HEK293T (cell line): ENCODE measurements at regions not wholly inside any gene's neighbourhood (a gene's known extent, or its start where the extent isn't known, plus 50 kb on each side); places are given as distances from the start of the nearest gene placed in this dataset.

Experiments
- CTCF ChIA-PET: fragments of 350-600 bp; formaldehyde crosslinking; extraction: SDS; loops from one replicate; lab custom pipeline; 2021; ENCODE audit warnings: antibody characterized with exemption, inconsistent platforms; lab: Yijun Ruan, JAX
- POLR2A ChIA-PET: fragments of 350-600 bp; formaldehyde crosslinking; extraction: SDS; loops from one replicate; lab custom pipeline; 2020; ENCODE audit warnings: antibody characterized with exemption, inconsistent platforms; lab: Yijun Ruan, JAX
- DNase-seq: peaks from one replicate; pipeline ENCODE4 v3.0.0; 2012; ENCODE audit warnings: mixed read lengths; ENCODE audit errors: extremely low spot score
- ARNT ChIP-seq: fragments of 450-650 bp; IDR thresholded peaks from 2 replicates; pipeline ENCODE4 v1.6.1; 2017; ENCODE audit warnings: mild to moderate bottlenecking
- BHLHE40 ChIP-seq: fragments of 450-650 bp; IDR thresholded peaks from 2 replicates; pipeline ENCODE4 v1.6.1; 2016; ENCODE audit warnings: mild to moderate bottlenecking, moderate library complexity, borderline replicate concordance
- CTBP1 ChIP-seq: fragments of 450-650 bp; IDR thresholded peaks from 2 replicates; pipeline ENCODE4 v1.6.1; 2016; ENCODE audit warnings: borderline replicate concordance
- ELF4 ChIP-seq: fragments of 450-650 bp; IDR thresholded peaks from 2 replicates; pipeline ENCODE4 v1.6.1; 2017; ENCODE audit warnings: antibody characterized with exemption
- FOXA1 ChIP-seq: fragments of 450-650 bp; IDR thresholded peaks from 2 replicates; pipeline ENCODE4 v1.6.1; 2016; ENCODE audit warnings: mild to moderate bottlenecking
- FOXK2 ChIP-seq: fragments of 450-650 bp; IDR thresholded peaks from 2 replicates; pipeline ENCODE4 v1.6.1; 2016; ENCODE audit warnings: mild to moderate bottlenecking
- FOXM1 ChIP-seq: fragments of 450-650 bp; IDR thresholded peaks from 2 replicates; pipeline ENCODE4 v1.6.1; 2017; ENCODE audit warnings: mild to moderate bottlenecking, borderline replicate concordance
- HDGF ChIP-seq: fragments of 450-650 bp; IDR thresholded peaks from 2 replicates; pipeline ENCODE4 v1.6.1; 2017; ENCODE audit warnings: antibody characterized with exemption, borderline replicate concordance
- L3MBTL2 ChIP-seq: fragments of 450-650 bp; conservative IDR thresholded peaks from 2 replicates; pipeline ENCODE4 v1.6.1; 2016; ENCODE audit warnings: mild to moderate bottlenecking
- LEF1 ChIP-seq: fragments of 450-650 bp; IDR thresholded peaks from 2 replicates; pipeline ENCODE4 v1.6.1; 2017; ENCODE audit warnings: mild to moderate bottlenecking, borderline replicate concordance
- NFRKB ChIP-seq: fragments of 450-650 bp; IDR thresholded peaks from 2 replicates; pipeline ENCODE4 v1.6.1; 2016; ENCODE audit warnings: mild to moderate bottlenecking, moderate library complexity
- SP1 ChIP-seq: fragments of 450-650 bp; IDR thresholded peaks from 2 replicates; pipeline ENCODE4 v1.6.1; 2017
- SUZ12 ChIP-seq: fragments of 450-650 bp; IDR thresholded peaks from 2 replicates; pipeline ENCODE4 v1.6.1; 2016; ENCODE audit warnings: mild to moderate bottlenecking
- TARDBP ChIP-seq: fragments of 450-650 bp; IDR thresholded peaks from 2 replicates; pipeline ENCODE4 v1.6.1; 2016
- ZNF384 ChIP-seq: fragments of 450-650 bp; IDR thresholded peaks from 2 replicates; pipeline ENCODE4 v1.6.1; 2016
- TF ChIP-seq, protein P1 (sequence below): fragments of 450-650 bp; IDR thresholded peaks from 2 replicates; pipeline ENCODE4 v1.6.1; 2016

DNA sequence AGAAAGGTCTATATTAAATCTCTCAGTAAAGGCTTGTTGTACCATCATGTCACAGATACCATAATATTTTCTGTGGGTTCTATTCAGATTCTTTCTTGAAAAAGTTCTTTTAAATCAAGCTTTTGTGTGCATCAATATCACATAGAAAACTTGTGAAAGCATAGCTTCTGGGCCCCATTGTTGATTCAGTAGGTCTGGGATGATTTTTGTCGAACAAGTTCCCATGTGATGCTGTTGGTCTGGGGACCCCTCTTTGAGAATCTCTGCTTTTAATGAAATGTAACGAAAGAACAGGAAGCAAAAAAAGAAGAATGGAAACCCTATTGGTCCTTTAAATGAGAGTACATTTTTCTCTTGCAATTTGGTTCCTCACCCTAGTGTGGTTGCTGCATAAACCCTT lies 597.7 kb upstream of the CITED2 start:
- DNase-seq: no peak
- POLR2A ChIA-PET: no interaction called here

DNA sequence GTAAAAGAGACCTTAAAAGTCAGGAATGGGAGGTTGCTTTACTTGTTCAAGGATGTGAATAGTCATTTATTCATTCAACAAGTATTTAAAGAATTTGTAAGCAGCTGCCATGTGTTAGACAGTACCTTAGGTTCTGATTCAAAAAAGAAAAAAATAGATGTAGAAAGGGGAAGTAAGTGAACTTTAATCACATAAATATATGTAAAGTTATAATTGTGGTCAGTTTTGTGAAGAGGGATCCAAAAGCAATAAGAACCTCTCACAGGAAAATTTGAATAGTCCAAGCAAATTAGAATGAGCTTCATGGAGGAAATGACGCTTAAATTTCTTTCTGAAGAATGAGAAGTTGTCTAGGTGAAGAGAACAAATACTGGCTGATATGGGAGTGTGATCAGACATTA lies 596.1 kb upstream of the CITED2 start:
- POLR2A ChIA-PET: no interaction called here
- no peak for TF ChIP-seq L3MBTL2
- no peak for TF ChIP-seq FOXM1
- no peak for TF ChIP-seq CTBP1
- TF ChIP-seq FOXA1: no peak
- TF ChIP-seq SP1: no peak
- TF ChIP-seq SUZ12: no peak
- TF ChIP-seq HDGF: no peak
- TF ChIP-seq NFRKB: no peak
- no peak for TF ChIP-seq LEF1
- no peak for TF ChIP-seq ELF4
- TF ChIP-seq BHLHE40: no peak
- TF ChIP-seq TARDBP: no peak
- TF ChIP-seq ZNF384: no peak
- DNase-seq: no peak
- CTCF ChIA-PET: no interaction called here

More for the DNA sequence above, 597.7 kb upstream of the CITED2 start:
- no peak for TF ChIP-seq CTBP1
- no peak for TF ChIP-seq ZNF384
- TF ChIP-seq HDGF: no peak
- no peak for TF ChIP-seq FOXK2
- no peak for TF ChIP-seq SP1
- no peak for TF ChIP-seq FOXM1
- TF ChIP-seq SUZ12: no peak
- no peak for TF ChIP-seq FOXA1
- TF ChIP-seq, protein P1, sequence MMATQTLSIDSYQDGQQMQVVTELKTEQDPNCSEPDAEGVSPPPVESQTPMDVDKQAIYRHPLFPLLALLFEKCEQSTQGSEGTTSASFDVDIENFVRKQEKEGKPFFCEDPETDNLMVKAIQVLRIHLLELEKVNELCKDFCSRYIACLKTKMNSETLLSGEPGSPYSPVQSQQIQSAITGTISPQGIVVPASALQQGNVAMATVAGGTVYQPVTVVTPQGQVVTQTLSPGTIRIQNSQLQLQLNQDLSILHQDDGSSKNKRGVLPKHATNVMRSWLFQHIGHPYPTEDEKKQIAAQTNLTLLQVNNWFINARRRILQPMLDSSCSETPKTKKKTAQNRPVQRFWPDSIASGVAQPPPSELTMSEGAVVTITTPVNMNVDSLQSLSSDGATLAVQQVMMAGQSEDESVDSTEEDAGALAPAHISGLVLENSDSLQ: no peak
- no peak for TF ChIP-seq LEF1
- TF ChIP-seq L3MBTL2: no peak
- no peak for TF ChIP-seq ARNT
- TF ChIP-seq NFRKB: no peak
- TF ChIP-seq TARDBP: no peak
- CTCF ChIA-PET: no interaction called here

DNA sequence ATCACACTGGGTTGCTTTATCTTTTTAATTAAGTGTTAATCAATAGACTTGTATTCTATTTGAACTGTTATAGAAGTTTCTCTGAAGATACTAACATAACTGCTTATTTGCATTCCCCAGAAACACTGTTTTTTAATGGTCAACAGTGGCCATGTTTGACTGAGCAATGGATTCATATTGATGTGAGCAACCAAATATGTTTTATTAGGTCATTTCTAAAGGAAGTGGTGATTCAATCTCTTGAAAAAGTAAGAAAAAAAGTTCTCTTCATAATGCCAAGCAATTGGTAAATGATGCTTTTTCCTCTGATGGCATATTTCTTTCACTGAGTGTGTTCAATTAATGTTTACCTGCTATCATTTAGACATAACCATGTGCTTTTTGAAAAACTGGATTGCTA lies 593.0 kb upstream of the CITED2 start:
- POLR2A ChIA-PET: no interaction called here
- TF ChIP-seq L3MBTL2 (no peak), FOXK2 (no peak), NFRKB (no peak), BHLHE40 (no peak), HDGF (no peak), CTBP1 (no peak)
- DNase-seq: no peak
- CTCF ChIA-PET: no interaction called here

DNA sequence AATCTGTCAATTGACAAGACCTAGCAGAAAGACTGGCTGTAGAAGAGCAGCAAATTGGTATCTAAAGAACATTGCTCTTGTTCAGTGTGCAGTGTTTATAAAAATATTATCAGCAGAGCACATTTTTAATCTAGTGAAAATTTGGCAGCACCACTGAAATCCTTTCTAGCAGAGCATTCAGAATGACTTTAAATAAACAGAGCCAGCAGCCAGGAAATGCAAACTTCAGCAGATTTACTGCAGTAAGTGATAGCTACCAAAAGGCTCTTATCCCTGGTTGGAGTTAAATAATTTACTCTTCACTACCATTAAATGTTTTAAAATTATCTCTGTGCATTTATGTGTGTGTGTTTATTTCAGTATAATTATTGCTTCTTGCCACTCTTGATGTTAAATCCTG lies 590.9 kb upstream of the CITED2 start:
- no peak for TF ChIP-seq CTBP1
- TF ChIP-seq FOXM1: no peak
- no peak for TF ChIP-seq HDGF
- no peak for TF ChIP-seq ELF4
- TF ChIP-seq NFRKB: no peak
- no peak for TF ChIP-seq FOXK2
- no peak for TF ChIP-seq ARNT
- no peak for TF ChIP-seq SP1
- TF ChIP-seq BHLHE40: no peak
- no peak for TF ChIP-seq SUZ12
- TF ChIP-seq LEF1: no peak
- no peak for TF ChIP-seq ZNF384
- TF ChIP-seq TARDBP: no peak
- no peak for TF ChIP-seq FOXA1
- TF ChIP-seq, protein P1: no peak
- CTCF ChIA-PET: interaction anchor here (1.0 kb wide), 1 partner anchor 86 kb away, joined by 4 read pairs; no protein-coding TSS in a partner anchor

DNA sequence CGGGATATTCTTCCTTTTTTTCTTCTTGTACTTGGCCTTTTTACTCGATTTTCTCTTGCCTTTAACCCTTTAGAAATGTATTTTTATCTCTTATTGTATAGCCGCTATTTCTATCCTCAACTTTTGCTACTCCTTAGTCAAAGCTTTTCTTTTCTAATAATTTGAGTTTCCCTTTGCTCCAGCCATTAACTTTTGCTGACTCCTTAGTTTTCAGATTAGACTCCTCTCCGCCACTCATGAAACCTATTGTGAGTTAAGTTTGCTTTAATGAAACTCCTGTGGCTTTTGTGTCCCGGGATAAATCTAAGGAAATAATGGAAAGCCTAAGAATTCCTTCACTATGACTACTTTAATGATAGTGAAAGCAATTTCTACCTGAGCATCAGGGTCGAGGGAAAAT lies 590.3 kb upstream of the CITED2 start:
- ChIA-PET POLR2A (no interaction called here), CTCF (no interaction called here)
- DNase-seq: no peak
- TF ChIP-seq SP1 (no peak), CTBP1 (no peak), ARNT (no peak), FOXM1 (no peak), L3MBTL2 (no peak), ZNF384 (no peak), NFRKB (no peak), HDGF (no peak), SUZ12 (no peak), TARDBP (no peak), FOXA1 (no peak), ELF4 (no peak), FOXK2 (no peak)
- TF ChIP-seq, protein P1: no peak

More for the DNA sequence above, 590.9 kb upstream of the CITED2 start:
- POLR2A ChIA-PET: no interaction called here
- no peak for DNase-seq

DNA sequence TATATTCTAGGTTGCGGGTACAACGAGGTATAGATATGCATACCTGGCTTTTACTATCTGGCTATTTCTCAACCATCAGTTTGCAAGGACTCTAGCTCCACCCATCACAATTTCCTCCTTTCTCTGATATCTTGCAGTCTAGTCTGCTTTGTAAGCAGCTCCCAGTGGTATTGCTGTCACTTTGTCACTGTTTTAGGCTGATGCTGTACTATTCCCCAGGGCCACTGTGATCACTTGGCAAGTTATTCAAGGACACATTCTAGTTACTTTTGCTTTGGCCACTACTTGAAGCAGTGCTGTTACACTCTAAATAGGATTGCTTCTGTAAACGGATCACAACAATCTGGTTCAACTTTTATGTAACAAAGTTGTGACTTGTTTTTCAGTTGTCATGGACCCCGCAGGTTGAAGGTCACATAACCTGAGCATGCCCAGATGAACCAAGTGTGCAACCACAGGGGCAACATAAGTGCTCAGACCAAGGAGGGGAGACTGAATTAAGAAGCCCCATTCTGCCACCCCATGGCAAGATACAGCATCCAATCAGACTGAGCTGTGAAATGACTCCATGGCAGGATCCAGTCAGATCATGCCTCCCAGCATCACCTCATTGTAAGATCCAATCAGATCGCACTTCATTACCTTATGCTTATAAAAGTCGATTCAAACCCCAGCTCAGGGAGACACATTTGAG lies 588.4 kb upstream of the CITED2 start:
- CTCF ChIA-PET: no interaction called here
- POLR2A ChIA-PET: interaction anchor here (0.8 kb wide), 1 partner anchor 588 kb away, joined by 3 read pairs; the partner anchor contains the start of gene CITED2
- TF ChIP-seq L3MBTL2: no peak
- TF ChIP-seq ZNF384: no peak
- TF ChIP-seq ELF4: no peak
- no peak for TF ChIP-seq FOXA1
- TF ChIP-seq HDGF: no peak
- TF ChIP-seq BHLHE40: no peak
- no peak for TF ChIP-seq ARNT
- TF ChIP-seq, protein P1: no peak
- no peak for TF ChIP-seq LEF1
- TF ChIP-seq FOXM1: no peak
- no peak for DNase-seq
